ENCODE measurements at regions not wholly inside any gene's neighbourhood (a gene's known extent, or its start where the extent isn't known, plus 50 kb on each side); places are given as distances from the start of the nearest gene placed in this dataset.

DNA sequence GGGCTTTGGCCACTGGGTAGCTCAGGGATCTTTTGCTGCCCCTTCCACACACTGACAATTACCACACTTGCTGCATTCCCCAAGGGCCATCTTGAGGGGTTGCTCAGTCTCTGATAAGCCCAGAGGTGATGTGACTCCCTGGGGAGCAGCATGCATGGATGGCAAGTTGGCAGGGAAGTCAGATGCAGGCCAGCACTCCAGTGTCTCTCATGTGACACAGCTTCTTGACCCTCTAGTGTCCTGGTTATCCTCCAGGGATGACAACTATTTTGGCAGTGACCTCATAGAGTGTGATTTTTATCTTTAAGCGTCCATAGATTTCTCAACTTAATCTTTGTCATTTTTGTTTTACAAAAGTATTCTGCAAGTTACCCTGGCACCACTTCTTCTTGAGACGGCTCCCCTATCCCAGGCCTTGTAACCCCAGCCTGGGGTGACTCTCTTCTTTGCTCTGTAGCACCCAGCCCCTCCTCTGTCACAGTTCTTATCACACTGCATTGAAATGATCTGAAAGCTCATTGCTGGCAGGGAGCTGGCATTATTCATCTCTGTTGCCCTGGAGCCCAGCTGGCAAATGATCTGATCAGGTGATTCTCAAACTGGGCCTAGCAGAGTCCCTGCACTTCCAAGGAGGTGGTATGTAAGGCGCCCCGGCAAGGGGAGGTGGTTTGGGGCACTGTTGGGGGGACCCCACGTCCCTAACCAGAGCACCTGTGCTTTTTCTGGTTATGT is 72.6 kb downstream of the TENT5C start:
- DNase-seq (ENCODE audit: low spot score), result no peak

GRCh38 chr1:117679299-117679698 is 73.5 kb downstream of the TENT5C start:
- DNase-seq (ENCODE audit: low spot score), result no peak

DNA sequence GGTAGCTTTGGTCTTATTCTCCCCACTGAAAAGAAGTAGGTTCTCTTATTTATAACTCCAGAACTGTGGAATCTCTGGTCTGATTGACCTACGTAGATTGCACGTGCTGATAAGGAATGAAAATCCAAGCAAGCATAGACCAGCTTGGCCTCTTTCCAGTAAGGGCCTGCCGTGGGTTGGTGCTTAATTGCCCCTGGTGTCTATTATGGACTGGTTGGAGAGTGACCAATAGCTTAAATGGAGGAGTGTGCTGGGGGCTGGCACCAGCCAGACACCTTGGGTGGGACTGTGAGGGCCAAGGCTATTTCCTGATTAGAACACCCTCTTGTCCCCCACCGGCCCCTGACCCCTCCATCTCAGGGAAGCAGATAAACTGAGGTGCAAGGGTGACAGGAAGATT is 74.0 kb downstream of the TENT5C start:
- DNase-seq (ENCODE audit: low spot score), result no peak

- no peak for DNase-seq (ENCODE audit: low spot score)
Measured at GRCh38 chr1:117680316-117681002, 74.6 kb downstream of the TENT5C start.

GRCh38 chr1:117681093-117681900 is 75.4 kb downstream of the TENT5C start:
- no peak for DNase-seq (ENCODE audit: low spot score)

- DNase-seq (ENCODE audit: low spot score), result no peak
Measured at GRCh38 chr1:117681901-117682250, 76.0 kb downstream of the TENT5C start.

- DNase-seq (ENCODE audit: low spot score), result no peak
Measured at GRCh38 chr1:117682372-117682771, 76.5 kb downstream of the TENT5C start.

DNA sequence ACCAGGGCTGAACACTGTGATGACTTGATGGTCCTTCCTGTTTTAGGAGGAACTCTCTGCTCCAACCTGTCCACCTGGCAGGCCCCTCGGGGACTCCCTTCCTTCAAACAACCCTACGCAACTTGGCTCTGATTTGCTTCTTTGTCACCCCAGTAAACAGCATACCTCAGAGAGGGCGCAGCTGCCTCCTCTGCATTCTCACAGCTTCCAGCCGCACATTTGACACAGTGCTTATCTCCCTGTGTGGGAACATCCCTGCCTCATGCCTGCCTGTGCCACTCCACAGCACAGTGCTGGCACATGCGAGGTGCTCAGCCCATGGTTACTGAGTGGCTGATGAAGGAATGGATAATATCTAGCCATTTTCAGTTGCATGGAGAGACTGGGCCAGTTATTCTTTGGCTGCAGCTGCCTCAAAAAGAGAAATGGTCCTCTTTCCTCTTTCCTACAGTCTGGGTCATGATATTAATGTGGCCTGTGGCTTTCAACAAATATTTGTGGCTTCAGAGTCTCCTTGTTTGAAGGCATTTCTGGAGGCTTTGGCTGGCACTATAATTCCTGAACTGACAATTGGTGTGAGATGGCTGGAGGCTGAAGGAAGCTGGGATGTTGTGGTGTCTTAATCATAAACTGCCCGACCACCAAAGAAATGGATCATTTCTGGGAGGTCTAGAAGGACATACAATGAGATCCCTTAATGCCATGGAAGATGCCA is 77.9 kb downstream of the TENT5C start:
- no peak for DNase-seq (ENCODE audit: low spot score)

DNA sequence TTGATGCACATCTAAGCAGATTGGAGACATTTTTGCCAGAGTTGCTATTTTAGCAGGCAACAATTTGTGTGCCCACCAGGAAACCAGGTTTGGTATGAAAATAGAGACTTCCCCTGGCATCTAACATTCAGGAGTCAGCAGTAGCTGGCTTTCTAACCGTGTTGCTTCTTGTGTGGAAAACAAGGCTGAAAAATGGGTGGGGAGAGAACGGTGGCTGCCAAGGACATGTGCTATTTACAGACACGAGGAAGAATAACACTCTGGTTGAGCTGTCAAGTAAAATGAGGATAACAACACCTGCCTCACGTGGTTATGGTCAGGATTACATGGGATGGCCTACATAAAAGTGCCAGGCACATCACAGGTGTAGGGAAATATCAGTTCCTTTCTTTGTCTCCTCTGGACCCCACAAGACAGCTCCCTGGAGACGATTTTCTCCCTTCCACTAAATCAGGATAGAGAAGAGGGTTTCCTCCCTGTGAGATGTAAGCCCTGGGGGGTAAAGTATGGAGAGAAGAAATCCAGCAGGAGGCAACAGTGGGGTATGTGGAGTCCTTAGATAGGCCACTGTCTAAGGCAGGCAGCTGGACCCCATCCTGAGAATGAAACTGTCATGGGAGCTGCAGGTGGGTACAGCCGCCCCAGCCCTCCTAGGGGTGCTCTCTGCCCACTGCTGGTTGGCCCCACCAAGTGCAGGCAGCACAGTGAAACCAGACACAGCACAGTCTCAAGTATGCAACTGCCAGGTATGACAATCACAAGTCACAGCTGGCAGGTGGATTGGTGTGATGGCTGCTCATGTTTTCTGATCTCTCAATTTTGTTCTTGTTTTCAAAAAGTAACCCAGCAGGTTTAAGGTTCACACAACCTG is 80.3 kb downstream of the TENT5C start:
- DNase-seq (ENCODE audit: low spot score), result no peak

- no peak for DNase-seq (ENCODE audit: low spot score)
Measured at GRCh38 chr1:117686907-117687306, 81.1 kb downstream of the TENT5C start.

- no peak for DNase-seq (ENCODE audit: low spot score)
Measured at GRCh38 chr1:117689997-117690625, 84.3 kb downstream of the TENT5C start.

DNA sequence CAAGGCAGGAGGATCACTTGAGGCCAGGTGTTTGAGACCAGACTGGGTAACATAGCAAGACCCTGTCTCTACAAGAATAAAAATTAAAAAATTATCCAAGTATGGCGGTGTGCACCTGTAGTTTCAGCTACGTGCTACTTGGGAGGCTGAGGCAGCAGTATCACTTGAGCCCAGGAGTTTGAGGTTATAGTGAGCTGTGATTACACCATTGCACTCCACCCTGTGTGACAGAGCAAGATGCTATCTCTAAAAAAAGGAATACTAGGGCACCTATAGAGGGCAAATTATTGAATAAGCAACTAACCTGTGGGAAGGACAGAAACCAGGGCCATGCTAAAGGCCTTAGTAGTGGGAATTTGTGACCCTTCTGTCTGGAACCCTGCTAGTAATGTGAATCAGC is 86.1 kb downstream of the TENT5C start:
- no peak for DNase-seq (ENCODE audit: low spot score)

DNA sequence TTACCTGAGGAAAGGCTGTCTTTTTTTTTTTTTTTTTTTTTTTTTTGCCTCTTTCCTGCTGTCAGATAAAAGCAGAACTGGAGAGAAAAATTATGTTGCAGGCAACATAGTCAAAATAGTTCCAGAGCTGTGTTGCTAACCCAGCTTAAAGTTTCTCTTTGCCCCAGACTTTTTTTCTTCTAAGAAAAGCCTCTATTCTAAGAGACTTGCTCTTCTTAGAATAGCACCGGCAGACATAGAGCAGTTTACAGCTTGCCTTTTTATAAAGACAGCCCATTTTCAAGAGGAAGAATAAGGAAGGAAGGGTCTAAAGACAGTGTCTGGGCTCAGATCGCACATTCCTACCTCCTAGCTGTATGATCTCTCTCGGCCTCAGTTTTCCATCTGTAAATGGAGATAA is 88.7 kb downstream of the TENT5C start:
- no peak for DNase-seq (ENCODE audit: low spot score)

DNA sequence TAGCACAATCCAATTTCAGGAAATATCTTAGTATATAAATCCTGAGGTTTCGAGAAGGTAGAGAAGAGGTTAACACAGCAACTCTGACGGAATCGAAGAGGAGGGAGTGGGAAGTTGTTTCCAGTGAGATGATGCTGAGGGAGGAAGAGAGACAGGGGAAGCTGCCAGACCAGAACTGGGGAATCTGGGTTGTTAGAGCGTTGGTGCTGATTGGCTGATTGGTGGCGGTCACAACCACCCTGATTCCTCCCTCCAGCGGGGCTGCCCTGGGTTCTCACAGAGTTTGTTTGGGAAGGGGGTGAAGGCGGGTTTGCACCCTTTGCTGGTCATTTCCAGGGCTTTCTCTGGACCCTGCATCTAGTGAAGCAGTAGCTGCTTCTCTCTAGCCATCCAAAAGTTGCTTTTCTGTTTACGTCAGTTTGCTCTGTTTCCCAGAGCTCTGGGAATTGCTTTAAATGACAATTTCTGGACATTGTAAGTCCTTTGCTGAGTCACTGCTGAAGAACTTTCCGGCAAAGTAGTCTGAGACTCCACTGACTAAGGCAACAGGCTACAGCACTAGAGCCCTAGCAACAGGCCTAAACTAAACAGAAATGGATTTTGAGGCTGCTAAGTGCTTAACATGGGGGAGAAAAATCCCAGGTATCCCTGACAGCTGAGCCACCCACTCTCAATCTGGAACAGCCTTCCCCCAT is 90.1 kb downstream of the TENT5C start:
- no peak for DNase-seq (ENCODE audit: low spot score)

GRCh38 chr1:117696561-117696960 is 90.7 kb downstream of the TENT5C start:
- no peak for DNase-seq (ENCODE audit: low spot score)

DNA sequence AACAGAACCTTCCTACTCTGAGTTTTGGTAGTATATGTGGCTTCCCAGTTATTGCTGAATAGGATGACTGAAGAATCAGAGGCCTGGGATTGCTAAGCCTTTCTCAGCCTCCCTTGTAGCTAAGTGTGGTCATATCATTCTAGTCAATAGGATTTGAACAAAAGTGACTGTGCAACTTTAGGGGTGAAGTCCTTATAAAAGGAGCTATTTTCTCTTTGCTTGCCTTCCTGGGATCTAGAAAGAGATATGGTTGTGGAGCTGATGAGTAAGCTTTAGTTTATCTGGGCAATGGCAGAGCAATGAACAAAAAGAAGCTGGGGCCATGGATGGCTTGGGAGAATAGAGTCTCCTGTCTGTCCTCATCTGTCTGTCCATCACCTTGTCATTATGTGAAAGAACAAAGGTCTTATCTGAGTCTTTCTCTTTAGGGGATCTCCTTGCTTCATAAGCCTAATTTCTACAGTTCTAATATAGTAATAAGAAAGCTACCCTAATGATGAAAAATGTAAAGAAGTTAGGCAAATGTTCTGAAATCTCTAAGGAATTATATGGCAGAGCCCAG is 91.5 kb downstream of the TENT5C start:
- DNase-seq (ENCODE audit: low spot score), result no peak

DNA sequence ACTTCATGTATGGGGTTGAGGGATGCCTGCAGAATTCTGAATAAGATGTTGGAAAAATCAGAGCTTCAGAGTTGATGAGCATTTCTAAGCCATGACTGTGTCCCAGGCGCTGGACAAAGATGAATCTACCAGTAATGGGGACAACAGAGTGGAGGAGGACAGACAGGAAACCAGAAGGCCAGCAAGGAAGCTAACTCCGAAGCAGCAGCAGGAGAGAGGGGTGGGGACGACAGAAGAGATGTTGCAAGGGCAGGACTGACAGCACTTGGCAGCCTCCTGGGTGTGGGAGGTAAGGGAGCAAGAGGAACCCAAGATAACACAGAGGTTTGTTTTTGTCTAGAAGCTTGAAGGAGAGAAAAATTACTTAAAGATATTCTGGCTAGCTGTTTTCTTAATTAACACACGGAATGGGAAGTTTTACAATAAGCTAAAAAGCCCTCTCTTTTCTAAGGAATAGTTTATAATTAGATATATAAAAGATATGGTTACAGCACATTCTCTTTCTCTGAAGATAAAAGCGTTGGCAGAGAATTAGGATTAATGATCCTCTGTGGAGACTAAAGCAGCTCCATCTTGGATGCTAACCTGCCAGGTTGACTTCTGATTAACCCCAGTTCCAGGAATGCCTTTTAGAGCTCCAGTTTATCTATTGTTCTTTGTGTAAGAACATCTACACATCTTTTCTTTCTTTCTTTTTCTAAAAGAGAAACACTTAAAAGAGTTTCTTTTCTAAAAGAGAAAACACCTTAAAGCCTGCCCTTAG is 92.7 kb downstream of the TENT5C start:
- no peak for DNase-seq (ENCODE audit: low spot score)

DNA sequence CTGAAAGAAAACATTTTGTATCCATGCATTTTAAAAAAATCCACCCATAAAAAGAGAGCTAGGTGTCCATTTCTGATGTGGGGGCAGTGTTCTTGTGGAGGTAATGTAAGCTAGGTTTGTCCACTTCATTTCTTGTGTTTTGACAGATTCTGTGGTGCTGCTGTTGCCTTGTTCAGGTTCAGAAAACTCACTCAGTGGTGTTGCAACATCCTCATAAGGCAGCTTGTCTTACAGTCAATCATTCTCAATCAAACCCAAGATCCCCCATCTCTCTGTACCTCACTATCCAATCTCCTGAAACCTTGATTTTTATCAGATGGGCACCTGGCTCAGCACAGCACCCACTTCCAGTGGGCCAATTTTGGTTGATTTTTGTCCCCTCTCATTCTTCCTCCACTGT is 94.1 kb downstream of the TENT5C start:
- DNase-seq (ENCODE audit: low spot score), result no peak

DNA sequence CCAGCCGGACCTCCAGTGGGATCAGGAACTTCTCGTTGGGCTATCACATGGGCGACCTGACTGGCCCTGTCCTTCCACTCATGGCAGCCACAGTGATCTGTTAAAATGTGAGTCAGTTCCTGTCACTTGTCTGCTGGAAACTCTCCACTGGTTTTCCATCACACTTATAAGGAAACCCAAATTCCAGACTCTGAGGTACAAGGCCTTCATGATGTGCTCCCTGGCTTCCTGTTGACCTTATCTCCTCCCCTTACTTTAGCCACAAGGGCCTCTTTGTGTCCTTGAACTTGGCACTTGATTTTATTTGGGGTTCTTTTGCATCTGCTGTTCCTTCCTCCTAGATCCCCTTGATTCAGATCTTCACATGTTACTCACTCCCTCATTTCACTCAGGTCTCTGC is 96.8 kb downstream of the TENT5C start:
- DNase-seq (ENCODE audit: low spot score), result no peak

Data from pons (tissue), 1 donor.